ENCODE measurements at regions not wholly inside any gene's neighbourhood (a gene's known extent, or its start where the extent isn't known, plus 50 kb on each side); places are given as distances from the start of the nearest gene placed in this dataset.

GRCh38 chr18:43170586-43170985 lies 55.1 kb upstream of the RIT2 start:
- Histone ChIP-seq H4K20me1 (replicated peaks in 1 of 2; ENCODE audit: control insufficient read depth in 1 of 2, insufficient read depth in 2 of 2, low read length in 2 of 2) (no peaks in the 10 kb centered on the region), H2BK5ac (ENCODE audit: low read depth, low read length) (no peak overlapping the region), H3K79me2 (ENCODE audit: control insufficient read depth in 1 of 2, insufficient read depth in 2 of 2, low read length in 2 of 2) (no peaks in the 10 kb centered on the region), H2AK5ac (ENCODE audit: low read depth, low read length) (no peak overlapping the region), H3K14ac (ENCODE audit: insufficient read length) (no peak overlapping the region), H2BK12ac (ENCODE audit: low read depth, low read length) (no peak overlapping the region), H2BK15ac (ENCODE audit: low read length) (no peak overlapping the region), H2BK120ac (replicated peaks; ENCODE audit: low read depth, low read length) (no peak overlapping the region), H4K5ac (ENCODE audit: insufficient read length, low read depth, low read length) (no peak overlapping the region), H3K9me3 (ENCODE audit: insufficient read depth in 2 of 2, low read depth in 1 of 2, low read length in 1 of 2) (peaks cover 11 to 15% of the 10 kb centered on the region in 2 experiments; a peak in 3 of 4 replicates), H4K8ac (ENCODE audit: extremely low read depth, insufficient read depth, low read length) (no peak overlapping the region), H3K18ac (ENCODE audit: extremely low read depth, low read length) (no peak overlapping the region), H3K36me3 (ENCODE audit: control insufficient read depth in 2 of 4, insufficient read depth in 4 of 4, low read length in 3 of 4) (peaks cover 0 to 5% (median 2%) of the 10 kb centered on the region in 4 experiments; a peak in 3 of 8 replicates), H3K79me1 (ENCODE audit: low read depth, low read length) (no peaks in the 10 kb centered on the region), H3K56ac (replicated peaks; ENCODE audit: insufficient read length, low read depth, low read length) (no peak overlapping the region), H3K23me2 (ENCODE audit: low read depth, low read length) (no peaks in the 10 kb centered on the region), H3K9ac (replicated peaks in 1 of 4; ENCODE audit: extremely low read depth in 1 of 4, low read depth in 3 of 4, low read length in 3 of 4) (no peak overlapping the region), H3K4me1 (replicated peaks in 1 of 4; ENCODE audit: control insufficient read depth in 3 of 4, insufficient read depth in 4 of 4, low read length in 3 of 4) (no peaks in the 10 kb centered on the region), H2AFZ (ENCODE audit: low read length) (no peak overlapping the region), H3K27ac (ENCODE audit: low read depth, low read length) (no peak overlapping the region), H3K4ac (replicated peaks; ENCODE audit: insufficient read length, low read depth, low read length) (no peak overlapping the region), H3K4me2 (ENCODE audit: insufficient read depth in 1 of 2, low read depth in 2 of 2, low read length in 2 of 2) (no peak overlapping the region), H3K27me3 (replicated peaks in 1 of 4; ENCODE audit: control insufficient read depth in 3 of 4, extremely low read depth in 1 of 4, insufficient read depth in 3 of 4, low read length in 3 of 4) (no peaks in the 10 kb centered on the region), H2BK20ac (ENCODE audit: low read length) (no peak overlapping the region), H3K4me3 (ENCODE audit: extremely low read depth in 1 of 4, insufficient read depth in 2 of 4, low read depth in 3 of 4, low read length in 4 of 4) (no peak overlapping the region), H3K23ac (ENCODE audit: insufficient read length) (no peak overlapping the region), H4K91ac (replicated peaks; ENCODE audit: insufficient read length, low read length) (no peak overlapping the region)
- no peak for TF ChIP-seq SRF (IDR thresholded peaks at IDR 0.05; ENCODE audit: low read depth, low read length)
- TF ChIP-seq RAD21 (IDR thresholded peaks at IDR 0.05 in 1 of 2, conservative IDR thresholded peaks at IDR 0.05 in 1 of 2; ENCODE audit: low read depth in 2 of 2, low read length in 2 of 2), result peak; percentile 39 to 59
- TF ChIP-seq, protein P1, sequence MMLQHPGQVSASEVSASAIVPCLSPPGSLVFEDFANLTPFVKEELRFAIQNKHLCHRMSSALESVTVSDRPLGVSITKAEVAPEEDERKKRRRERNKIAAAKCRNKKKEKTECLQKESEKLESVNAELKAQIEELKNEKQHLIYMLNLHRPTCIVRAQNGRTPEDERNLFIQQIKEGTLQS (IDR thresholded peaks at IDR 0.05; ENCODE audit: insufficient read depth, low read depth, low read length), result no peak
- TF ChIP-seq, protein P2, sequence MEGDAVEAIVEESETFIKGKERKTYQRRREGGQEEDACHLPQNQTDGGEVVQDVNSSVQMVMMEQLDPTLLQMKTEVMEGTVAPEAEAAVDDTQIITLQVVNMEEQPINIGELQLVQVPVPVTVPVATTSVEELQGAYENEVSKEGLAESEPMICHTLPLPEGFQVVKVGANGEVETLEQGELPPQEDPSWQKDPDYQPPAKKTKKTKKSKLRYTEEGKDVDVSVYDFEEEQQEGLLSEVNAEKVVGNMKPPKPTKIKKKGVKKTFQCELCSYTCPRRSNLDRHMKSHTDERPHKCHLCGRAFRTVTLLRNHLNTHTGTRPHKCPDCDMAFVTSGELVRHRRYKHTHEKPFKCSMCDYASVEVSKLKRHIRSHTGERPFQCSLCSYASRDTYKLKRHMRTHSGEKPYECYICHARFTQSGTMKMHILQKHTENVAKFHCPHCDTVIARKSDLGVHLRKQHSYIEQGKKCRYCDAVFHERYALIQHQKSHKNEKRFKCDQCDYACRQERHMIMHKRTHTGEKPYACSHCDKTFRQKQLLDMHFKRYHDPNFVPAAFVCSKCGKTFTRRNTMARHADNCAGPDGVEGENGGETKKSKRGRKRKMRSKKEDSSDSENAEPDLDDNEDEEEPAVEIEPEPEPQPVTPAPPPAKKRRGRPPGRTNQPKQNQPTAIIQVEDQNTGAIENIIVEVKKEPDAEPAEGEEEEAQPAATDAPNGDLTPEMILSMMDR (IDR thresholded peaks at IDR 0.05; ENCODE audit: control extremely low read depth in 1 of 3, insufficient read depth in 1 of 3, low read depth in 1 of 3, low read length in 3 of 3), result peak; percentile 2 to 50 (median 26); a peak in 3 of 4 replicates
- no peak for TF ChIP-seq CHD2 (IDR thresholded peaks at IDR 0.05; ENCODE audit: low read length)
- no peak for TF ChIP-seq EZH2 (IDR thresholded peaks at IDR 0.05; ENCODE audit: low read depth, low read length, severe bottlenecking)
- WGBS, 2 experiments (ENCODE audit: extremely low coverage in 1 of 2, insufficient coverage in 1 of 2, insufficient read length in 1 of 2, insufficient replicate concordance in 2 of 2, low coverage in 1 of 2, low lambda C conversion rate in 2 of 2, missing lambda C conversion rate in 1 of 2), result 62% methylated on average over 4 of the region's 4 CpGs; no CpG with 5 or more reads in 1 of the 2 experiments
- ChIA-PET POLR2A (ENCODE audit: partially characterized antibody) (no interaction called here), CTCF (ENCODE audit: partially characterized antibody) (interaction anchor here (1.0 to 1.6 kb wide), 6 partner anchors 12 to 574 kb away, joined by 3 to 8 read pairs (median 3); no protein-coding TSS in a partner anchor)
- no peak for DNase-seq (ENCODE audit: low read depth in 1 of 2, low spot score in 2 of 2)
- FAIRE-seq, result no peak

Data from H1 (cell line).